GM23338 (cell line): ENCODE measurements at regions not wholly inside any gene's neighbourhood (a gene's known extent, or its start where the extent isn't known, plus 50 kb on each side); places are given as distances from the start of the nearest gene placed in this dataset.

Experiments
- ATAC-seq: fragments of 200-7000 bp; cut with Tn5 transposase; 3 replicates; pipeline ENCODE4 v1.9.1; 2020
- DNase-seq: peaks from one replicate; pipeline ENCODE4 v3.0.0-alpha.2; 2015; ENCODE audit warnings: low spot score
- H2AFZ ChIP-seq: fragments of 200-600 bp; sonication (generic); 2 replicates; pipeline ENCODE4 v1.8.0; 2016; ENCODE audit warnings: antibody characterized with exemption, mild to moderate bottlenecking, moderate library complexity
- H3F3A ChIP-seq: fragments of 200-600 bp; sonication (generic); replicated peaks from 2 replicates; pipeline ENCODE4 v1.8.0; 2017; ENCODE audit warnings: antibody characterized with exemption, mixed run types, low read depth
- H3K27ac ChIP-seq: fragments of 200-600 bp; sonication (generic); 2 replicates; pipeline ENCODE4 v1.6.1; 2016; ENCODE audit warnings: low read depth
- H3K27me3 ChIP-seq: fragments of 200-600 bp; sonication (generic); 2 replicates; pipeline ENCODE4 v1.8.0; 2016; ENCODE audit warnings: mild to moderate bottlenecking, mixed run types, moderate library complexity; ENCODE audit not compliant: insufficient read depth
- H3K36me3 ChIP-seq: fragments of 200-600 bp; sonication (generic); 2 replicates; pipeline ENCODE4 v1.8.0; 2016; ENCODE audit warnings: mild to moderate bottlenecking; ENCODE audit not compliant: insufficient read depth
- H3K4me1 ChIP-seq: fragments of 200-600 bp; sonication (generic); 2 replicates; pipeline ENCODE4 v1.8.0; 2016; ENCODE audit warnings: mild to moderate bottlenecking, moderate library complexity; ENCODE audit not compliant: insufficient read depth
- H3K4me2 ChIP-seq: fragments of 200-600 bp; sonication (generic); 2 replicates; pipeline ENCODE4 v1.7.1; 2017; ENCODE audit warnings: mixed run types
- H3K4me3 ChIP-seq: fragments of 200-600 bp; sonication (generic); 2 replicates; pipeline ENCODE4 v1.6.1; 2016; ENCODE audit warnings: mixed run types
- H3K79me2 ChIP-seq: fragments of 200-600 bp; sonication (generic); replicated peaks from 2 replicates; pipeline ENCODE4 v1.8.0; 2017; ENCODE audit warnings: mild to moderate bottlenecking; ENCODE audit not compliant: insufficient read depth
- H3K9me2 ChIP-seq: fragments of 200-600 bp; sonication (generic); 2 replicates; pipeline ENCODE4 v1.8.0; 2017; ENCODE audit not compliant: insufficient read depth
- H4K20me1 ChIP-seq: fragments of 200-600 bp; sonication (generic); replicated peaks from 2 replicates; pipeline ENCODE4 v1.8.0; 2017; ENCODE audit warnings: mild to moderate bottlenecking; ENCODE audit not compliant: insufficient read depth
- H3K27ac Mint-ChIP-seq: 2 replicates; pipeline ENCODE4 v1.8.0; 2020; ENCODE audit warnings: inconsistent platforms, mild to moderate bottlenecking, moderate library complexity, mixed read lengths
- H3K27me3 Mint-ChIP-seq: 3 replicates; pipeline ENCODE4 v1.8.0; 2022; ENCODE audit warnings: low read depth, mild to moderate bottlenecking, moderate library complexity, mixed read lengths, inconsistent platforms; ENCODE audit not compliant: insufficient read depth, poor library complexity
- H3K36me3 Mint-ChIP-seq: 3 replicates; pipeline ENCODE4 v1.8.0; 2021; ENCODE audit warnings: low read depth, mild to moderate bottlenecking, inconsistent platforms, moderate library complexity, mixed read lengths
- H3K4me1 Mint-ChIP-seq: 3 replicates; pipeline ENCODE4 v1.8.0; 2020; ENCODE audit warnings: mild to moderate bottlenecking, inconsistent platforms, mixed read lengths
- H3K4me3 Mint-ChIP-seq: 3 replicates; pipeline ENCODE4 v1.8.0; 2021; ENCODE audit warnings: moderate library complexity, mild to moderate bottlenecking, inconsistent platforms, mixed read lengths
- H3K9me3 Mint-ChIP-seq: 3 replicates; pipeline ENCODE4 v1.8.0; 2020; ENCODE audit warnings: moderate library complexity, mild to moderate bottlenecking, inconsistent platforms, mixed read lengths
- CREB1 ChIP-seq: fragments of 250-450 bp; sonication (Bioruptor Pico); IDR thresholded peaks from 2 replicates; pipeline ENCODE4 v1.5.0; 2020; ENCODE audit warnings: low read depth, mild to moderate bottlenecking, moderate library complexity
- EZH2 ChIP-seq: fragments of 200-600 bp; sonication (generic); IDR thresholded peaks from one replicate; pipeline ENCODE4 v1.8.0; 2017; ENCODE audit warnings: antibody characterized with exemption, mild to moderate bottlenecking, low read depth; ENCODE audit not compliant: unreplicated experiment
- EZH2phosphoT487 ChIP-seq: fragments of 200-600 bp; sonication (generic); IDR thresholded peaks from one replicate; pipeline ENCODE4 v1.8.1; 2018; ENCODE audit warnings: antibody characterized with exemption; ENCODE audit not compliant: unreplicated experiment
- JUNB ChIP-seq: IDR thresholded peaks from one replicate; pipeline ENCODE4 v1.6.1; 2016; ENCODE audit warnings: antibody characterized with exemption; ENCODE audit not compliant: unreplicated experiment
- NANOG ChIP-seq: IDR thresholded peaks from 2 replicates; pipeline ENCODE4 v1.6.1; 2016; ENCODE audit warnings: antibody characterized with exemption, borderline replicate concordance
- POLR2AphosphoS5 ChIP-seq: IDR thresholded peaks from 2 replicates; pipeline ENCODE4 v1.6.1; 2016; ENCODE audit warnings: antibody characterized with exemption, low read depth
- STAT1 ChIP-seq: IDR thresholded peaks from one replicate; pipeline ENCODE4 v1.6.1; 2016; ENCODE audit warnings: antibody characterized with exemption; ENCODE audit not compliant: unreplicated experiment
- ZNF114 ChIP-seq: fragments of 250-450 bp; sonication (Bioruptor Pico); IDR thresholded peaks from 2 replicates; pipeline ENCODE4 v1.5.0; 2020; ENCODE audit warnings: mild to moderate bottlenecking, moderate library complexity
- ZNF331 ChIP-seq: fragments of 250-450 bp; sonication (Bioruptor Pico); IDR thresholded peaks from 2 replicates; pipeline ENCODE4 v1.5.0; 2020; ENCODE audit warnings: low read depth, mild to moderate bottlenecking, moderate library complexity
- TF ChIP-seq, protein P1 (sequence below): IDR thresholded peaks from one replicate; pipeline ENCODE4 v1.6.1; 2018; ENCODE audit warnings: antibody characterized with exemption; ENCODE audit not compliant: unreplicated experiment
- TF ChIP-seq, protein P2 (sequence below): fragments of 250-450 bp; sonication (Bioruptor Pico); IDR thresholded peaks from 2 replicates; pipeline ENCODE4 v1.5.0; 2020; ENCODE audit warnings: mild to moderate bottlenecking, moderate library complexity
- TF ChIP-seq, protein P3 (sequence below): IDR thresholded peaks from 2 replicates; pipeline ENCODE4 v1.6.1; 2016; ENCODE audit warnings: antibody characterized with exemption
- TF ChIP-seq, protein P4 (sequence below), 2 experiments: fragments of 200-600 bp in 1 of 2; sonication (generic) in 1 of 2; conservative IDR thresholded peaks; 2 replicates each; pipeline versions ENCODE4 v1.5.1 to v1.6.1; 2016 to 2017; ENCODE audit warnings: antibody characterized with exemption in 2 of 2, low read depth in 2 of 2, mild to moderate bottlenecking in 2 of 2, moderate library complexity in 1 of 2

DNA sequence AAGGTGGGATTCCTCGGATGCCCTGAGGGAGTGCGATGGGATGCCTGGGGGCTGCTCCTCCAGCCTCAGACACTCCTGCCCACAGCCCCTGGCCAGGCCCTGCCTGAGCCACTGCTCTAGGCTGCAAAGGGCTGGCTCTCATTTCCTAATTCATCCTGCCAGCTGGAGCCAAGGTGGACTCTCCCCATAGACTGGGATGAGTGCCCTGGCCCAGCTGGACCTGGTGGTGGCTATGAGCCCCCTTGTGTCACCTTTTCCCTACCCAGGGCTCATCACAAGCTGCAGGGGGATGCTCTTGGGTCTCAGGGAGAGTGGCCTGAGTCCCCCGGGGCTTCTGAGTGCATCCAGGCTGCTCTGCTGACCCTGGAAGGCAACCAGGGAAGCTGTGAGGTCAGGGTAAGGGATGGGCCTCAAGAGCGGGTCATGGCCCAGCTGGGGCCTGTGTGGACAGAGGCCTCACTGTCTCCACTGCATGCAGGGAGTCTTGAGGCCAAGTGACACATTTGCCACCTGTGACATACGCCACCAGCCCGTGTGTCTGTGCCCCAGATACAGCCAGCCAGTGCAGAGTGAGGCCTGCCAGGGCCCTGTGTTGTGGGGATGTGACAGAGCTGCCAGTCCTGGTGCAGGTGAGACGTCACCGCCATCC is 102.7 kb upstream of the IER5L start:
- Histone ChIP-seq H3F3A (0 out of 2 replicates have a peak, but pooled peaks cover 4% of the 10 kb centered on the region), H3K4me2 (no peak overlapping the region), H4K20me1 (no peaks in the 10 kb centered on the region), H3K4me1 (peaks cover 31% of the 10 kb centered on the region; the same call in 1 of the 2 replicates), H2AFZ (no peak overlapping the region), H3K36me3 (no peaks in the 10 kb centered on the region), H3K27ac (no peak overlapping the region), H3K79me2 (no peaks in the 10 kb centered on the region), H3K27me3 (no peaks in the 10 kb centered on the region), H3K9me2 (no peaks in the 10 kb centered on the region), H3K4me3 (no peak overlapping the region)
- no peak overlapping the region for H3K27ac Mint-ChIP-seq
- ATAC-seq (no peak), DNase-seq (no peak)
- H3K27me3 Mint-ChIP-seq, result peaks cover 21% of the 10 kb centered on the region
- H3K4me3 Mint-ChIP-seq, result no peak overlapping the region
- no peaks in the 10 kb centered on the region; the same call in 2 of the 3 replicates for H3K36me3 Mint-ChIP-seq
- TF ChIP-seq, protein P1, sequence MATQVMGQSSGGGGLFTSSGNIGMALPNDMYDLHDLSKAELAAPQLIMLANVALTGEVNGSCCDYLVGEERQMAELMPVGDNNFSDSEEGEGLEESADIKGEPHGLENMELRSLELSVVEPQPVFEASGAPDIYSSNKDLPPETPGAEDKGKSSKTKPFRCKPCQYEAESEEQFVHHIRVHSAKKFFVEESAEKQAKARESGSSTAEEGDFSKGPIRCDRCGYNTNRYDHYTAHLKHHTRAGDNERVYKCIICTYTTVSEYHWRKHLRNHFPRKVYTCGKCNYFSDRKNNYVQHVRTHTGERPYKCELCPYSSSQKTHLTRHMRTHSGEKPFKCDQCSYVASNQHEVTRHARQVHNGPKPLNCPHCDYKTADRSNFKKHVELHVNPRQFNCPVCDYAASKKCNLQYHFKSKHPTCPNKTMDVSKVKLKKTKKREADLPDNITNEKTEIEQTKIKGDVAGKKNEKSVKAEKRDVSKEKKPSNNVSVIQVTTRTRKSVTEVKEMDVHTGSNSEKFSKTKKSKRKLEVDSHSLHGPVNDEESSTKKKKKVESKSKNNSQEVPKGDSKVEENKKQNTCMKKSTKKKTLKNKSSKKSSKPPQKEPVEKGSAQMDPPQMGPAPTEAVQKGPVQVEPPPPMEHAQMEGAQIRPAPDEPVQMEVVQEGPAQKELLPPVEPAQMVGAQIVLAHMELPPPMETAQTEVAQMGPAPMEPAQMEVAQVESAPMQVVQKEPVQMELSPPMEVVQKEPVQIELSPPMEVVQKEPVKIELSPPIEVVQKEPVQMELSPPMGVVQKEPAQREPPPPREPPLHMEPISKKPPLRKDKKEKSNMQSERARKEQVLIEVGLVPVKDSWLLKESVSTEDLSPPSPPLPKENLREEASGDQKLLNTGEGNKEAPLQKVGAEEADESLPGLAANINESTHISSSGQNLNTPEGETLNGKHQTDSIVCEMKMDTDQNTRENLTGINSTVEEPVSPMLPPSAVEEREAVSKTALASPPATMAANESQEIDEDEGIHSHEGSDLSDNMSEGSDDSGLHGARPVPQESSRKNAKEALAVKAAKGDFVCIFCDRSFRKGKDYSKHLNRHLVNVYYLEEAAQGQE, result no peak
- TF ChIP-seq NANOG, result no peak
- TF ChIP-seq EZH2phosphoT487, result no peak
- no peak for TF ChIP-seq POLR2AphosphoS5
- no peak for TF ChIP-seq JUNB
- no peak for TF ChIP-seq ZNF114
- TF ChIP-seq EZH2, result no peak
- TF ChIP-seq ZNF331 (CRISPR knock-in tag), result no peak
- TF ChIP-seq, protein P2, sequence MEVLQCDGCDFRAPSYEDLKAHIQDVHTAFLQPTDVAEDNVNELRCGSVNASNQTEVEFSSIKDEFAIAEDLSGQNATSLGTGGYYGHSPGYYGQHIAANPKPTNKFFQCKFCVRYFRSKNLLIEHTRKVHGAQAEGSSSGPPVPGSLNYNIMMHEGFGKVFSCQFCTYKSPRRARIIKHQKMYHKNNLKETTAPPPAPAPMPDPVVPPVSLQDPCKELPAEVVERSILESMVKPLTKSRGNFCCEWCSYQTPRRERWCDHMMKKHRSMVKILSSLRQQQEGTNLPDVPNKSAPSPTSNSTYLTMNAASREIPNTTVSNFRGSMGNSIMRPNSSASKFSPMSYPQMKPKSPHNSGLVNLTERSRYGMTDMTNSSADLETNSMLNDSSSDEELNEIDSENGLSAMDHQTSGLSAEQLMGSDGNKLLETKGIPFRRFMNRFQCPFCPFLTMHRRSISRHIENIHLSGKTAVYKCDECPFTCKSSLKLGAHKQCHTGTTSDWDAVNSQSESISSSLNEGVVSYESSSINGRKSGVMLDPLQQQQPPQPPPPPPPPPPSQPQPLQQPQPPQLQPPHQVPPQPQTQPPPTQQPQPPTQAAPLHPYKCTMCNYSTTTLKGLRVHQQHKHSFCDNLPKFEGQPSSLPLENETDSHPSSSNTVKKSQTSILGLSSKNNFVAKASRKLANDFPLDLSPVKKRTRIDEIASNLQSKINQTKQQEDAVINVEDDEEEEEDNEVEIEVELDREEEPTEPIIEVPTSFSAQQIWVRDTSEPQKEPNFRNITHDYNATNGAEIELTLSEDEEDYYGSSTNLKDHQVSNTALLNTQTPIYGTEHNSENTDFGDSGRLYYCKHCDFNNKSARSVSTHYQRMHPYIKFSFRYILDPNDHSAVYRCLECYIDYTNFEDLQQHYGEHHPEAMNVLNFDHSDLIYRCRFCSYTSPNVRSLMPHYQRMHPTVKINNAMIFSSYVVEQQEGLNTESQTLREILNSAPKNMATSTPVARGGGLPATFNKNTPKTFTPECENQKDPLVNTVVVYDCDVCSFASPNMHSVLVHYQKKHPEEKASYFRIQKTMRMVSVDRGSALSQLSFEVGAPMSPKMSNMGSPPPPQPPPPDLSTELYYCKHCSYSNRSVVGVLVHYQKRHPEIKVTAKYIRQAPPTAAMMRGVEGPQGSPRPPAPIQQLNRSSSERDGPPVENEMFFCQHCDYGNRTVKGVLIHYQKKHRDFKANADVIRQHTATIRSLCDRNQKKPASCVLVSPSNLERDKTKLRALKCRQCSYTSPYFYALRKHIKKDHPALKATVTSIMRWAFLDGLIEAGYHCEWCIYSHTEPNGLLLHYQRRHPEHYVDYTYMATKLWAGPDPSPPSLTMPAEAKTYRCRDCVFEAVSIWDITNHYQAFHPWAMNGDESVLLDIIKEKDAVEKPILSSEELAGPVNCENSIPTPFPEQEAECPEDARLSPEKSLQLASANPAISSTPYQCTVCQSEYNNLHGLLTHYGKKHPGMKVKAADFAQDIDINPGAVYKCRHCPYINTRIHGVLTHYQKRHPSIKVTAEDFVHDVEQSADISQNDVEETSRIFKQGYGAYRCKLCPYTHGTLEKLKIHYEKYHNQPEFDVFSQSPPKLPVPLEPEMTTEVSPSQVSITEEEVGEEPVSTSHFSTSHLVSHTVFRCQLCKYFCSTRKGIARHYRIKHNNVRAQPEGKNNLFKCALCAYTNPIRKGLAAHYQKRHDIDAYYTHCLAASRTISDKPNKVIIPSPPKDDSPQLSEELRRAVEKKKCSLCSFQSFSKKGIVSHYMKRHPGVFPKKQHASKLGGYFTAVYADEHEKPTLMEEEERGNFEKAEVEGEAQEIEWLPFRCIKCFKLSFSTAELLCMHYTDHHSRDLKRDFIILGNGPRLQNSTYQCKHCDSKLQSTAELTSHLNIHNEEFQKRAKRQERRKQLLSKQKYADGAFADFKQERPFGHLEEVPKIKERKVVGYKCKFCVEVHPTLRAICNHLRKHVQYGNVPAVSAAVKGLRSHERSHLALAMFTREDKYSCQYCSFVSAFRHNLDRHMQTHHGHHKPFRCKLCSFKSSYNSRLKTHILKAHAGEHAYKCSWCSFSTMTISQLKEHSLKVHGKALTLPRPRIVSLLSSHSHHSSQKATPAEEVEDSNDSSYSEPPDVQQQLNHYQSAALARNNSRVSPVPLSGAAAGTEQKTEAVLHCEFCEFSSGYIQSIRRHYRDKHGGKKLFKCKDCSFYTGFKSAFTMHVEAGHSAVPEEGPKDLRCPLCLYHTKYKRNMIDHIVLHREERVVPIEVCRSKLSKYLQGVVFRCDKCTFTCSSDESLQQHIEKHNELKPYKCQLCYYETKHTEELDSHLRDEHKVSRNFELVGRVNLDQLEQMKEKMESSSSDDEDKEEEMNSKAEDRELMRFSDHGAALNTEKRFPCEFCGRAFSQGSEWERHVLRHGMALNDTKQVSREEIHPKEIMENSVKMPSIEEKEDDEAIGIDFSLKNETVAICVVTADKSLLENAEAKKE, result no peak
- TF ChIP-seq, protein P3, sequence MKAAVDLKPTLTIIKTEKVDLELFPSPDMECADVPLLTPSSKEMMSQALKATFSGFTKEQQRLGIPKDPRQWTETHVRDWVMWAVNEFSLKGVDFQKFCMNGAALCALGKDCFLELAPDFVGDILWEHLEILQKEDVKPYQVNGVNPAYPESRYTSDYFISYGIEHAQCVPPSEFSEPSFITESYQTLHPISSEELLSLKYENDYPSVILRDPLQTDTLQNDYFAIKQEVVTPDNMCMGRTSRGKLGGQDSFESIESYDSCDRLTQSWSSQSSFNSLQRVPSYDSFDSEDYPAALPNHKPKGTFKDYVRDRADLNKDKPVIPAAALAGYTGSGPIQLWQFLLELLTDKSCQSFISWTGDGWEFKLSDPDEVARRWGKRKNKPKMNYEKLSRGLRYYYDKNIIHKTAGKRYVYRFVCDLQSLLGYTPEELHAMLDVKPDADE, result no peak
- TF ChIP-seq, protein P4, sequence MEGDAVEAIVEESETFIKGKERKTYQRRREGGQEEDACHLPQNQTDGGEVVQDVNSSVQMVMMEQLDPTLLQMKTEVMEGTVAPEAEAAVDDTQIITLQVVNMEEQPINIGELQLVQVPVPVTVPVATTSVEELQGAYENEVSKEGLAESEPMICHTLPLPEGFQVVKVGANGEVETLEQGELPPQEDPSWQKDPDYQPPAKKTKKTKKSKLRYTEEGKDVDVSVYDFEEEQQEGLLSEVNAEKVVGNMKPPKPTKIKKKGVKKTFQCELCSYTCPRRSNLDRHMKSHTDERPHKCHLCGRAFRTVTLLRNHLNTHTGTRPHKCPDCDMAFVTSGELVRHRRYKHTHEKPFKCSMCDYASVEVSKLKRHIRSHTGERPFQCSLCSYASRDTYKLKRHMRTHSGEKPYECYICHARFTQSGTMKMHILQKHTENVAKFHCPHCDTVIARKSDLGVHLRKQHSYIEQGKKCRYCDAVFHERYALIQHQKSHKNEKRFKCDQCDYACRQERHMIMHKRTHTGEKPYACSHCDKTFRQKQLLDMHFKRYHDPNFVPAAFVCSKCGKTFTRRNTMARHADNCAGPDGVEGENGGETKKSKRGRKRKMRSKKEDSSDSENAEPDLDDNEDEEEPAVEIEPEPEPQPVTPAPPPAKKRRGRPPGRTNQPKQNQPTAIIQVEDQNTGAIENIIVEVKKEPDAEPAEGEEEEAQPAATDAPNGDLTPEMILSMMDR (conservative IDR thresholded peaks at IDR 0.05; ENCODE audit: low read depth in 2 of 2), result no peak
- TF ChIP-seq CREB1, result no peak
- TF ChIP-seq STAT1, result no peak
- H3K4me1 Mint-ChIP-seq, result peaks cover 41% of the 10 kb centered on the region
- no peaks in the 10 kb centered on the region for H3K9me3 Mint-ChIP-seq
